ENCODE measurements at regions not wholly inside any gene's neighbourhood (a gene's known extent, or its start where the extent isn't known, plus 50 kb on each side); places are given as distances from the start of the nearest gene placed in this dataset.

- TF ChIP-seq POLR2A (IDR thresholded peaks at IDR 0.05; ENCODE audit: low read depth, low read length) = no peak
- TF ChIP-seq POLR2AphosphoS5 (IDR thresholded peaks at IDR 0.05; ENCODE audit: low read depth, low read length) = no peak
- TF ChIP-seq TAF1 (IDR thresholded peaks at IDR 0.05; ENCODE audit: borderline replicate concordance, low read depth, low read length) = no peak
Measured at GRCh38 chr7:11232462-11232861, 258.8 kb downstream of the PHF14 start.

Data from GM12892 (cell line).